Adrenal gland (tissue), 9 donors: ENCODE measurements at regions not wholly inside any gene's neighbourhood (a gene's known extent, or its start where the extent isn't known, plus 50 kb on each side); places are given as distances from the start of the nearest gene placed in this dataset.

Experiments
- DNase-seq, 7 donors: peaks; one replicate each; pipeline ENCODE4 v3.0.0-alpha.2; 2019 to 2020
- H3K27ac ChIP-seq, 5 donors: fragments of 200-600 bp; sonication (generic) in 4 of 5; 1 replicate in 3 of 5; 2 replicates in 2 of 5; pipeline versions ENCODE4 v1.5.1 to v1.8.0; 2016 to 2020; ENCODE audit warnings: mild to moderate bottlenecking in 1 of 5
- H3K27me3 ChIP-seq: fragments of 200-600 bp; 2 replicates; pipeline ENCODE4 v1.8.0; 2021
- H3K36me3 ChIP-seq, 2 donors: fragments of 200-600 bp; replicated peaks in 1 of 2; 1 replicate in 1 of 2; 2 replicates in 1 of 2; pipeline versions ENCODE4 v1.5.1 to v1.8.0; 2018 to 2022
- H3K4me1 ChIP-seq, 2 donors: fragments of 200-600 bp; replicated peaks in 1 of 2; 1 replicate in 1 of 2; 2 replicates in 1 of 2; pipeline versions ENCODE4 v1.5.1 to v1.8.0; 2018 to 2021
- H3K4me3 ChIP-seq, 4 donors: fragments of 200-600 bp; sonication (generic) in 3 of 4; one replicate each; pipeline ENCODE4 v1.5.1; 2016 to 2018
- H3K9me3 ChIP-seq, 3 donors: fragments of 200-600 bp; sonication (generic) in 1 of 3; replicated peaks in 1 of 3; 1 replicate in 2 of 3; 2 replicates in 1 of 3; pipeline versions ENCODE4 v1.5.1 to v1.8.0; 2016 to 2021
- CTCF ChIP-seq, 6 experiments: fragments of 450-650 bp in 4 of 6; fragments of 200-600 bp in 2 of 6; sonication (generic) in 1 of 6; IDR thresholded peaks; 1 replicate in 5 of 6; 2 replicates in 1 of 6; pipeline versions ENCODE4 v1.5.1 to v1.8.0; 2016 to 2021; ENCODE audit warnings: antibody characterized with exemption in 6 of 6, mild to moderate bottlenecking in 2 of 6, moderate library complexity in 1 of 6
- POLR2A ChIP-seq, 2 donors: fragments of 450-650 bp; IDR thresholded peaks; one replicate each; pipeline ENCODE4 v1.6.1; 2017; ENCODE audit warnings: antibody characterized with exemption in 2 of 2, mild to moderate bottlenecking in 2 of 2, moderate library complexity in 1 of 2
- WGBS, 4 donors: extraction: QIAGEN DNeasy Blood & Tissue Kit in 2 of 4; methylation state at CpG; one replicate each; pipeline versions ENCODE4 v1.1.5 to v1.1.7; 2013 to 2017; 5-methylcytosine and 5-hydroxymethylcytosine counted together
- intact Hi-C, 2 donors: fragments of 100-400 bp; cut with DNase I; formaldehyde crosslinking; loops; one replicate each; pipeline versions ENCODE4 v1.14.1 to v1.15.0; 2022 to 2023
- donor health status: healthy with polysubstance abuse.
- donor health status: Bipolar disorder and iron deficiency.
- donor health status: DM: yes; HTN: yes; CAD: no.
- donor health status: DM: no; HTN: no; CAD: no.
- donor health status: DM: no; HTN: no; CAD: no.

- Histone ChIP-seq H3K27me3 (no peaks in the 10 kb centered on the region), H3K4me3 (no peak overlapping the region), H3K36me3 (no peaks in the 10 kb centered on the region), H3K4me1 (no peaks in the 10 kb centered on the region), H3K27ac (no peak overlapping the region), H3K9me3 (no peaks in the 10 kb centered on the region)
- 5 to 12% (median 6%) methylated on average over 2 of the region's 2 CpGs for WGBS, 4 donors
- no peak for DNase-seq
- intact Hi-C loops, result no loop called here
- TF ChIP-seq POLR2A (IDR thresholded peaks at IDR 0.05) (no peak), CTCF (IDR thresholded peaks at IDR 0.05) (no peak)
These were observed 100.0 kb upstream of the C3orf80 start for GRCh38 chr3:160125258-160125657.

- H3K36me3 ChIP-seq, result no peaks in the 10 kb centered on the region
- DNase-seq, result no peak
- H3K9me3 ChIP-seq, result no peaks in the 10 kb centered on the region
- intact Hi-C loops, result no loop called here
- no peak overlapping the region for H3K27ac ChIP-seq
- TF ChIP-seq POLR2A (IDR thresholded peaks at IDR 0.05), result no peak
- no peak for TF ChIP-seq CTCF (IDR thresholded peaks at IDR 0.05)
- no peaks in the 10 kb centered on the region for H3K27me3 ChIP-seq
- H3K4me3 ChIP-seq, result no peak overlapping the region
- H3K4me1 ChIP-seq, result no peaks in the 10 kb centered on the region
- 57 to 71% (median 68%) methylated on average over 4 of the region's 4 CpGs for WGBS, 4 donors
These were observed 99.2 kb upstream of the C3orf80 start for GRCh38 chr3:160126051-160126450.

- Histone ChIP-seq H3K4me1 (no peaks in the 10 kb centered on the region), H3K27me3 (no peaks in the 10 kb centered on the region), H3K9me3 (no peaks in the 10 kb centered on the region), H3K36me3 (no peaks in the 10 kb centered on the region), H3K27ac (no peak overlapping the region), H3K4me3 (no peak overlapping the region)
- WGBS, 4 donors, result 78 to 95% (median 89%) methylated on average over 4 of the region's 4 CpGs
- TF ChIP-seq POLR2A (IDR thresholded peaks at IDR 0.05) (no peak), CTCF (IDR thresholded peaks at IDR 0.05) (no peak)
- DNase-seq, result no peak
- intact Hi-C loops, result no loop called here
These were observed 98.5 kb upstream of the C3orf80 start for GRCh38 chr3:160126761-160127160.

- DNase-seq, result no peak
- Histone ChIP-seq H3K9me3 (no peaks in the 10 kb centered on the region), H3K27me3 (no peaks in the 10 kb centered on the region), H3K4me3 (no peak overlapping the region), H3K27ac (no peak overlapping the region), H3K36me3 (no peaks in the 10 kb centered on the region), H3K4me1 (no peaks in the 10 kb centered on the region)
- intact Hi-C loops, result no loop called here
- TF ChIP-seq POLR2A (IDR thresholded peaks at IDR 0.05), result no peak
- TF ChIP-seq CTCF (IDR thresholded peaks at IDR 0.05), result no peak
- 86 to 94% (median 90%) methylated on average over 3 of the region's 3 CpGs for WGBS, 4 donors
These were observed 97.9 kb upstream of the C3orf80 start for GRCh38 chr3:160127308-160127707.
